ENCODE measurements at regions not wholly inside any gene's neighbourhood (a gene's known extent, or its start where the extent isn't known, plus 50 kb on each side); places are given as distances from the start of the nearest gene placed in this dataset. TPM values are rescaled to one million over a fixed set of nuclear protein-coding genes. Genes with fewer than 3 reads are reported as not detected.

GRCh38 chr2:215486291-215487001, 50.6 kb upstream of the FN1 start:
- H4K20me1 ChIP-seq (ENCODE audit: control insufficient read depth, insufficient read depth, low read length, poor library complexity, severe bottlenecking) = no peaks in the 10 kb centered on the region
- no peak overlapping the region for H3K27ac Mint-ChIP-seq
- CTCF ChIA-PET = no interaction called here

More at GRCh38 chr2:215486291-215487001, 50.6 kb upstream of the FN1 start:
- Mint-ChIP-seq H3K27me3 (peaks cover 7% of the 10 kb centered on the region), H3K9me3 (ENCODE audit: insufficient read depth) (peaks cover 3% of the 10 kb centered on the region), H3K4me3 (no peak overlapping the region), H3K4me1 (no peaks in the 10 kb centered on the region)
- TF ChIP-seq EZH2 (IDR thresholded peaks at IDR 0.05; ENCODE audit: borderline replicate concordance, insufficient read depth, low read depth, low read length, poor library complexity, severe bottlenecking) (no peak), CTCF (IDR thresholded peaks at IDR 0.05) (no peak)
- no CpG with 5 or more reads among the region's 2 CpGs for WGBS (ENCODE audit: insufficient coverage)
- ATAC-seq (ENCODE audit: low read depth) = no peak
- H3K9ac ChIP-seq (ENCODE audit: low read length) = no peak overlapping the region
- no peak for DNase-seq
- H3K4me3 ChIP-seq (ENCODE audit: control extremely low read depth in 1 of 5, extremely low read depth in 1 of 5, insufficient read depth in 1 of 5, low read depth in 2 of 5, low read length in 4 of 5) = no peak overlapping the region
- H3K9me3 ChIP-seq (ENCODE audit: control extremely low read depth in 1 of 3, control insufficient read depth in 2 of 3, insufficient read depth in 1 of 3, low read length in 2 of 3) = no peaks in the 10 kb centered on the region
- peaks cover 0 to 2% (median 0%) of the 10 kb centered on the region in 4 experiments for H3K27me3 ChIP-seq (replicated peaks in 1 of 4; ENCODE audit: control extremely low read depth in 1 of 4, control insufficient read depth in 3 of 4, insufficient read depth in 4 of 4, low read length in 3 of 4)
- H3K27ac ChIP-seq (ENCODE audit: low read length in 2 of 2) = no peak overlapping the region
- no peaks in the 10 kb centered on the region for H3K79me2 ChIP-seq (ENCODE audit: control insufficient read depth, insufficient read depth, low read length)
- H3K36me3 ChIP-seq (replicated peaks in 1 of 2; ENCODE audit: control extremely low read depth in 1 of 2, control insufficient read depth in 1 of 2, extremely low read depth in 1 of 2, insufficient read depth in 2 of 2, low read length in 1 of 2) = no peaks in the 10 kb centered on the region
- H3K4me2 ChIP-seq (replicated peaks; ENCODE audit: low read depth, low read length, poor library complexity, severe bottlenecking) = no peak overlapping the region
- intact Hi-C loops (cut with micrococcal nuclease) = no loop called here
- no peak overlapping the region for H2AFZ ChIP-seq (ENCODE audit: insufficient read depth, low read depth, low read length, poor library complexity, severe bottlenecking)
- no peaks in the 10 kb centered on the region for H3K4me1 ChIP-seq (ENCODE audit: control insufficient read depth in 2 of 2, insufficient read depth in 2 of 2, low read length in 2 of 2)
- POLR2A ChIA-PET = no interaction called here

Small RNA genes in the stretch of these regions (small RNA-seq; reads per million reads assigned to genes)
- not detected for gene AC093850.1 (ENCODE audit: insufficient read length, low read depth, low replicate concordance)
